GM23338 (cell line): ENCODE measurements at regions not wholly inside any gene's neighbourhood (a gene's known extent, or its start where the extent isn't known, plus 50 kb on each side); places are given as distances from the start of the nearest gene placed in this dataset.

Source experiments
- ATAC-seq: fragments of 200-7000 bp; cut with Tn5 transposase; 3 replicates; pipeline ENCODE4 v1.9.1; 2020
- DNase-seq: peaks from one replicate; pipeline ENCODE4 v3.0.0-alpha.2; 2015; ENCODE audit warnings: low spot score
- H2AFZ ChIP-seq: fragments of 200-600 bp; sonication (generic); 2 replicates; pipeline ENCODE4 v1.8.0; 2016; ENCODE audit warnings: antibody characterized with exemption, mild to moderate bottlenecking, moderate library complexity
- H3F3A ChIP-seq: fragments of 200-600 bp; sonication (generic); replicated peaks from 2 replicates; pipeline ENCODE4 v1.8.0; 2017; ENCODE audit warnings: antibody characterized with exemption, mixed run types, low read depth
- H3K27ac ChIP-seq: fragments of 200-600 bp; sonication (generic); 2 replicates; pipeline ENCODE4 v1.6.1; 2016; ENCODE audit warnings: low read depth
- H3K27me3 ChIP-seq: fragments of 200-600 bp; sonication (generic); 2 replicates; pipeline ENCODE4 v1.8.0; 2016; ENCODE audit warnings: mild to moderate bottlenecking, mixed run types, moderate library complexity; ENCODE audit not compliant: insufficient read depth
- H3K36me3 ChIP-seq: fragments of 200-600 bp; sonication (generic); 2 replicates; pipeline ENCODE4 v1.8.0; 2016; ENCODE audit warnings: mild to moderate bottlenecking; ENCODE audit not compliant: insufficient read depth
- H3K4me1 ChIP-seq: fragments of 200-600 bp; sonication (generic); 2 replicates; pipeline ENCODE4 v1.8.0; 2016; ENCODE audit warnings: mild to moderate bottlenecking, moderate library complexity; ENCODE audit not compliant: insufficient read depth
- H3K4me2 ChIP-seq: fragments of 200-600 bp; sonication (generic); 2 replicates; pipeline ENCODE4 v1.7.1; 2017; ENCODE audit warnings: mixed run types
- H3K4me3 ChIP-seq: fragments of 200-600 bp; sonication (generic); 2 replicates; pipeline ENCODE4 v1.6.1; 2016; ENCODE audit warnings: mixed run types
- H3K79me2 ChIP-seq: fragments of 200-600 bp; sonication (generic); replicated peaks from 2 replicates; pipeline ENCODE4 v1.8.0; 2017; ENCODE audit warnings: mild to moderate bottlenecking; ENCODE audit not compliant: insufficient read depth
- H3K9me2 ChIP-seq: fragments of 200-600 bp; sonication (generic); 2 replicates; pipeline ENCODE4 v1.8.0; 2017; ENCODE audit not compliant: insufficient read depth
- H4K20me1 ChIP-seq: fragments of 200-600 bp; sonication (generic); replicated peaks from 2 replicates; pipeline ENCODE4 v1.8.0; 2017; ENCODE audit warnings: mild to moderate bottlenecking; ENCODE audit not compliant: insufficient read depth
- H3K27ac Mint-ChIP-seq: 2 replicates; pipeline ENCODE4 v1.8.0; 2020; ENCODE audit warnings: inconsistent platforms, mild to moderate bottlenecking, moderate library complexity, mixed read lengths
- H3K27me3 Mint-ChIP-seq: 3 replicates; pipeline ENCODE4 v1.8.0; 2022; ENCODE audit warnings: low read depth, mild to moderate bottlenecking, moderate library complexity, mixed read lengths, inconsistent platforms; ENCODE audit not compliant: insufficient read depth, poor library complexity
- H3K36me3 Mint-ChIP-seq: 3 replicates; pipeline ENCODE4 v1.8.0; 2021; ENCODE audit warnings: low read depth, mild to moderate bottlenecking, inconsistent platforms, moderate library complexity, mixed read lengths
- H3K4me1 Mint-ChIP-seq: 3 replicates; pipeline ENCODE4 v1.8.0; 2020; ENCODE audit warnings: mild to moderate bottlenecking, inconsistent platforms, mixed read lengths
- H3K4me3 Mint-ChIP-seq: 3 replicates; pipeline ENCODE4 v1.8.0; 2021; ENCODE audit warnings: moderate library complexity, mild to moderate bottlenecking, inconsistent platforms, mixed read lengths
- H3K9me3 Mint-ChIP-seq: 3 replicates; pipeline ENCODE4 v1.8.0; 2020; ENCODE audit warnings: moderate library complexity, mild to moderate bottlenecking, inconsistent platforms, mixed read lengths
- ETS1 ChIP-seq: IDR thresholded peaks from 2 replicates; pipeline ENCODE4 v1.6.1; 2016; ENCODE audit warnings: antibody characterized with exemption
- EZH2phosphoT487 ChIP-seq: fragments of 200-600 bp; sonication (generic); IDR thresholded peaks from one replicate; pipeline ENCODE4 v1.8.1; 2018; ENCODE audit warnings: antibody characterized with exemption; ENCODE audit not compliant: unreplicated experiment
- STAT1 ChIP-seq: IDR thresholded peaks from one replicate; pipeline ENCODE4 v1.6.1; 2016; ENCODE audit warnings: antibody characterized with exemption; ENCODE audit not compliant: unreplicated experiment
- ZNF462 ChIP-seq: fragments of 250-450 bp; sonication (Bioruptor Pico); IDR thresholded peaks from 2 replicates; pipeline ENCODE4 v1.5.0; 2020; ENCODE audit warnings: mild to moderate bottlenecking, moderate library complexity

GRCh38 chr14:100429537-100429936 is 106.4 kb downstream of the SLC25A47 start (continued):
- TF ChIP-seq ZNF462 (CRISPR knock-in tag): no peak

GRCh38 chr14:100430571-100430970 is 107.4 kb downstream of the SLC25A47 start:
- DNase-seq (no peak), ATAC-seq (no peak)
- Histone ChIP-seq H3K27ac (no peak overlapping the region), H3K27me3 (no peaks in the 10 kb centered on the region), H2AFZ (no peak overlapping the region), H3F3A (no peaks in the 10 kb centered on the region), H3K36me3 (no peaks in the 10 kb centered on the region), H3K4me3 (no peak overlapping the region), H3K4me2 (no peak overlapping the region), H3K79me2 (no peaks in the 10 kb centered on the region), H4K20me1 (no peaks in the 10 kb centered on the region; the same call in 1 of the 2 replicates), H3K4me1 (peaks cover 4% of the 10 kb centered on the region; the same call in 1 of the 2 replicates), H3K9me2 (no peaks in the 10 kb centered on the region)
- Mint-ChIP-seq H3K36me3 (no peaks in the 10 kb centered on the region; the same call in 2 of the 3 replicates), H3K4me3 (no peak overlapping the region), H3K9me3 (no peaks in the 10 kb centered on the region), H3K4me1 (peaks cover 15% of the 10 kb centered on the region), H3K27me3 (peaks cover 2% of the 10 kb centered on the region), H3K27ac (no peak overlapping the region)
- TF ChIP-seq EZH2phosphoT487 (no peak), ZNF462 (CRISPR knock-in tag) (no peak), ETS1 (no peak), STAT1 (no peak)
